ENCODE measurements at regions not wholly inside any gene's neighbourhood (a gene's known extent, or its start where the extent isn't known, plus 50 kb on each side); places are given as distances from the start of the nearest gene placed in this dataset.

DNA sequence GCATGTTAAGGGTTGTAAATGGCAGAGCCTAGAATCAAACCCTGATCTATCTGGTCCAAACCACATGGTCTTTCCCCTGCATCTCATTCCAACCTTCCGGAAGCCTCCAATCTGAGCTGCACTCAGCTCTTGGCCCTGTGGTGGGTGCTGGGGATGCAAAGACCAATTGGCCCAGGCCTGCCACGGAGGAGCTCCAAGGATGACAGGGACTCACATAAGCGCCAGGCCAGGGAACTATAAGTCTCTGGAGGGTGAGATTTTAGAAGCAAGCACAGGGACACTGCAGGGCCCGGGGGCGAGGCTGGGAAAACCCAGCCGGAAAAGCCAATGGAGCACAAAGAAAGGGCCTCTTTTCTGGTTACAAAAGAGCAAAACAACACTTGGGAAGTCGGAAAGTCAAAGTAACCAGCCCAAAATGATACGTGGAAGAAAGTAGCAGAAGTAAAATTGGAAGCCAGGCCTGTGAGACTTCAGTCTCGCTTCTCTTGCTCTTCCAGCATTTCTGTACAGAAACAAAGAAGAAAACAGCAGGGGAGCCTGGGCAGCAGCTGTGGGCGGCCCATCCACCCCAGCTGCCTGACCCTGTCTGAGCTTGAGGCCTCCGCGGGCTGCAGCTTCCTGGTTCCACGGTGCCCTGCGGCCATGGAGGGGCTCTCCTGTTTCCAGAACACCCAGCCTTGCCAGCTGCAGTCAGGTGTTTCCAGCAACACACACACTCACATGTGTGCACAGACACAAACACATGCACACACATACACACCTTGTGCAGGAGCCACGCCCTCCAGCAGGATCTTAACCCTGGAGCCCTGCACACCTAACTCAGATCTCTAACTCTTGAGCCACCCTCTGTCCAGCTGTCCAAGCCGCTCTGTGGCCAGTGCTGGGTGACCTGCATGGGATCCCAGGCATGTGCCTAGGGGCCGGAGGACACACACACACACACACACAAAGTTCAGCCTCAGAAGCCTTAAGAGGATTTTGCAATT lies 178.2 kb downstream of the BCL11B start:
- in situ Hi-C loops (cut with MboI; ENCODE audit: low sequenced_read_pairs): no loop called here

DNA sequence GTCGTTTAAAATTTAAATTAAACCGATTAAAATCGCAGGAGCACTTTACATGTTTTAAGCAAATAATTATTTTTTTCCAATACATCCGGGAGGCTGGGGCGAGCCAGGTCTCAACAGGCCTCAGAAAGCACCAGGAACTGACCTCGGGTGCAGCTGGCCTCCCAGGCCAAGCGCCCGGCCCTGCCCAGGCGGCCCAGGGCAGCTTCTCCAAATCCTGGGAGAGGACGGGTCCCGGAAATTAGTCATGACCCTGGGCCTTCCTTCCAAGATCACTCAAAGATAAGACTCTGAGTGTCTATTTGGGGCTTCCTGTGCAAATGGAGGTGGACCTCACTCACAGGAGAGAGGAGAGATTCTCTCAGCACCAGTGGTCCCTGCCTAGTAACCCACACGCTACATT lies 177.1 kb downstream of the BCL11B start:
- in situ Hi-C loops (cut with MboI; ENCODE audit: low sequenced_read_pairs): no loop called here

DNA sequence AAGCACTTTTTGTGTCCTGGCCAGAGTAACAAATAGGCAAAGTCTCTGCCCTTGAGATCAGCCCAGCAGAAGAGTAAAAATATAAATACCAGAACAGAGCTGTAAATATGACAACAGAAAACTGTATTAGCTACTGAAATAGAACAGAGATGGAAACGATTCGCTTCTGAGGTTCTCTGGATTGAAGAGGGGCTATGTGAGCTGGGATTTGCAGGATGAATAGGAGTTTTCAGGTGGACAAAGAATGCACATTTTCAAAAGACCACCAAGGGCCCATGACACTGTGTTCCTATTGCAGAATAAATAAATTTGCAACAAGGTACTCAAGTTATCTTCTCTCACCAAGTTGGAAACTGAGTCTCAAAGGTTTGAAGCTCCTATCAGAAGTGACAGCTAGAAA lies 176.6 kb downstream of the BCL11B start:
- in situ Hi-C loops (cut with MboI; ENCODE audit: low sequenced_read_pairs): no loop called here

DNA sequence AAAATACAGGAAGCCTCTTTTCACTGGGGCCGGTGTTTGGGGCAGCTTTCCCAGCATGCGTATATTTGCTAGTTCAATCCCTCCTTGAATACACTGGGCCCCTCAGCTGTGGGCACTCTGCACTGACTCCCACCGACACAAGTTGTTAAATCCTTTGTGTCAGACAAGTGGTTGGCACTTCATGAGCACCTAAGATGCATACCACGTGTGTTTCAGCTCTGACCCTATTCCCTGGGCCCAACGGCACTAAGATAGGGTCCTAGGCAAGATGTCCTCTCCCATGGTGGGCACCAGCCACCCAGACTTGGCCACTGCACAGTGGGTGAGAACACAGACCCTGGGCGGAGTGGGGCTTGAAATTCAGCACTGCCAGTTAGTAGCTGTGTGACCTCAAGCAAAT lies 173.8 kb downstream of the BCL11B start:
- in situ Hi-C loops (cut with MboI; ENCODE audit: low sequenced_read_pairs): no loop called here

DNA sequence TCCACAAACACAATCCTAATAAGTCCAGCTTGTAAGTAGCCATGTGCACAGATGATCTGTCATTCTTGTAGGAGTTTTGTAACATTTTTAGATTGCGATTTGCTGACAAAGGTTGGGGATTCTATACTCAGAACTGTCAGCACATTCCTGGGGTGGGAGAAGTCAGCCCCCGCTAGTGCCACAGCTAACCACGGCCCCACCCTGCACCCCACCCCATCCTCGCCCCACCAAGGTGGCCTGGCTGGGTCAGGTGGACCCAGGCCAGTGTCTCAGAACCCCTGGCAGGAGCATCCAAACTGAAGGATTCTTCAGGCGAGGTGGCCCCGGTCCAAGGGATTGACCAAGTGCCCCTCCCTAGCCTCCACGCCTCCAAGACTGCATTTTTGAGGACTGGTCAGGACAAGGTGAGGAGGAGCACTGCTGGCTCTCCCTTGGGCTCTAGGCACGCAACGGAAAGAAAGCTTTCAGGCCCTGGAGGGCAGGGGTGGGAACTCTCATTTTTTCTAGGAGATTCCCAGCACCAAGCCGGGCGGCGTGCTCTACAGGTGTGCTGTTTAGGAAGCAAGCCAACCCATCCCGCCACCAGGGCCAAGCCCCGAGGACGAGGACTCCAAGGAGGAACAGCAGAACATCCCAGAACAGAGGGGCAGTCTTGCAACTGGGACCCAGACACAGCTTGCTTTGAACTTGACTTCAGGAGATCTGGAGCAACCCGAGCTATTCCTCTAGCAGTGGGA lies 172.8 kb downstream of the BCL11B start:
- in situ Hi-C loops (cut with MboI; ENCODE audit: low sequenced_read_pairs): no loop called here

DNA sequence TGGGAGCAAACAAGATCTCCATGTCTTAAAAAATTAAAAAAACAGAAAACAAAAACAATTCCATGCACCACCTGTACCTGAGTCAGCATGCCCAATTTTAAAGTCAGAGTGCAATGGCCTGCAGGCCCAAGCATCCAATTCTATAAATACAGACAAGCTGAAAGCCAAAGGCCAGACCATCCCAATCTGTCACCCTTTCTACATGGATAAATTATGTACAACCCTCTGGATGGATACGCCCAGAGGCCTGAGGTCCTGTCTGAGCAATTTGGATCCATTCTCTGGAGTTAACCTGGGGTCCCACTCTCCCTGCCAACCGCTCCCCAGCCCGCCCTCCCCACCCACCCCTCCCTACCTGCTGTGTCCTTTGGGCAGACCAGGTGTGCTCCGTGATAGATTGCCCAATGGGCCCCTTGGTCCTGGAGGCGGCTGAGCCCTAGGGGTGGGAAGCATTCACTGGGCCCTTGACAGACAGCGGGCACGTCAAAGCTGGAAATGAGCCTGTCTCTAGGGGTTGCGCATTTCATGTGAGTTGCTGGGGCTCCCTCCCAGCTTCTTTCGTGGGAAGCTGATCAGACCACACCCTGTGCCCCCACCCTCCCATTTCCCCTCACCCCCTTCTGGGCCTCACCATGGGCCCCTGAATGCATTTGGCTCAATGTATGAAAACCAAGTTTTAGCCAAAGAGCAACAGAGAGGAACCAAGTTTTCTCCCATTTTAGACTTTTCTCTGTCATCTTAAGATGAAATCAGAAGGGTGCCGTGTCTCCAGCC lies 171.3 kb downstream of the BCL11B start:
- in situ Hi-C loops (cut with MboI; ENCODE audit: low sequenced_read_pairs): no loop called here

DNA sequence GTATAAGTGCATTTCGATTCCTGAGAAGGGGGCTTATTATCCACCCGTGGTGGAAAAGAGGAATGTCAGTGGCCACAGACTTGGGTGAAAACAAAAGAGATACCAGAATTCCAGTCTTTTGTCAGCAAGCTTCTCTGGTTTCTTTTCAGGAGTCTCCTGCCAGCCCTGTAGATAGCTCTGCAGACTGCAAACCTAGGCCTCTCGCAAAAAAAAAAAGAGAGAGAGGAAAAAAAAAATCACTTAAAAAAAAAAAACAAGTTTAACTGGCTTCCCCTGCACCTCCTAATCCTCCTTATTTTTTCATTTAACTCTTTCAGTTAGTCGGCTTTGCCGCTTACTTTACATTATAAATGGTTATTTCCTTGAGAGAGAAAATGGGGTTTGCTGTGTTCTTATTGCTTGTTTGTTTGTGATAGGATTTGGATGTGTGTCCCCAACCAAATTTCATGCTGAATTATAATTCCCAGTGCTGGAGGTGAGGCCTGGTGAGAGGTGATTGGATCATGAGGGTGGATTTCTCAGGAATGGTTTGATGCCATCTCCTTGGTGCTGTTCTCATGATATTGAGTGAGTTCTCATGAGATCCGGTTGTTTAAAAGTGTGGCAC lies 170.0 kb downstream of the BCL11B start:
- in situ Hi-C loops (cut with MboI; ENCODE audit: low sequenced_read_pairs): no loop called here

DNA sequence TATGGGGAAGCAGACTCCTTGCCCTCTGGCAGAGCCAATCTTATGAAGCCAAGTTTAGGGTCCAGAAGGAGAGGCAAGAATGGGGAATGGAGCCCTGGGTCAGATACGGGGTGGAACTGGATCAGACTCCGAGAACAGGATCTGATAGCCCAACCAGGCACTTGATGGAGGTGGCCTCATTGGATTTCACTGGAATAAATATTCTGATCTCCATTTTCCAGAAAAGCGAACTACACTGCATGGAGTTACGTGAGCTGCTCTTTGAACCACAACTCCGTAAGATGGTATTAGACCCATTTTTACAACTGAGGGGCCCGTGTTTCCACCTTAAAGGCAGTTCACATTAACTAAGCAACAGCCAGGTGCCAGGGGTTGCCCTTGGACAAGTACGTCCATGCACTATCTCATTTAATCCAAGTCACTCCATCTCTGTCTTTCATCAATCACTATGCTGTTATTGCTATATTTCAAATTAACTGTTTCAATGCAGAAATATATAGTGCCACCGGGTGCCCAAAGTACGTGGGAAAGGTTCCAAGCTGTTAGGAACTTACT lies 155.2 kb downstream of the BCL11B start:
- in situ Hi-C loops (cut with MboI; ENCODE audit: low sequenced_read_pairs): no loop called here

DNA sequence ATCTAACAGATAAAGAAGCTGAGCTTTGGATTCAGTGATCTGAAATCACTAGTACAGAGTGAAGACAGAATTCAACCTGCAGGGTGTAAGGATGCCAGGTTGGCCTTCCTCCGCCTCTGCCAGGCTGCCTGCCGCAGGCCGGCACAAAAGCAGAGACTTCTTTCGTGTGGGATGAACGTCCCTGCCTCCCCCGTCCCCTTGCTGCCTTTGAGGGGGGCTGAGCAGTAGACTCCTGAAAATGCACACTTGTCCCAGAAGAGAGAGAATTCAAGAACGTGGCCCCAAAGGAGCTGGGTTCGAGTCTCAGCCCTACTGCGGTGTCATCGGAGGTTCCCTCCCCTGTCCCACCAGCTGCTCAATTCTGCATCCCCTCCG lies 154.3 kb downstream of the BCL11B start:
- in situ Hi-C loops (cut with MboI; ENCODE audit: low sequenced_read_pairs): no loop called here

DNA sequence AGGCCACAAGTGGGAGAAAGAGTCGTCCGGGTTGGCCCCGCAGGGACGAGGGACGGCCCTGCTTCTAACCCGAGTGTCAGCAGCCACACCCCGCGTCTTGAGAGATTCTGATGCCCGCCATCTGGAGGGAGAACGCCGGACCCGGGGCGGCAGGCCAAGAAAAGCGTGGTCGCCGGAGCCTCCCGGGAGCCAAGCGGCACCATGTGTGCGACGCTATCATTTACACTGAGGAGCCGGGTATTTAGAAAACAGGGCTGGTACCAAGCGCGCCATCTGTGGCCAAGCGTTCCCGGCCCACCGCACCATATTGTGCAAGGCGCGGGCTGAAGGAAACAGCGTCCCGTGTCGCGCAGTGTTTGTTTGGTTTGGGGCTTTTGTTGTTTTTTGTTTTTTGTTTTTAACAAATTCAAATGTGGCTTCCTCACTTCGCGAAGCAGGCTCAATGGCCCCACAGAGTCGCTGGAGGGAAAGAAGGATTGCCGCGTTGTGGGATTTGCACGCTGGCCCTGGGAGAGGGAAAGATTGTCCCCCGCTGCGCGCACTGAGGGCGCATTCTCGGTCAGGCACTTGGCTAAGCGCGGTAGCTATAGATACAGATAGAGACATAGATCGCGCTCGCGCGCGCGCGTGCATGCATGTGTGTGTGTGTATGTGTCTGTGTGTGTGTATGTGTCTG lies 153.8 kb downstream of the BCL11B start:
- in situ Hi-C loops (cut with MboI; ENCODE audit: low sequenced_read_pairs): no loop called here

DNA sequence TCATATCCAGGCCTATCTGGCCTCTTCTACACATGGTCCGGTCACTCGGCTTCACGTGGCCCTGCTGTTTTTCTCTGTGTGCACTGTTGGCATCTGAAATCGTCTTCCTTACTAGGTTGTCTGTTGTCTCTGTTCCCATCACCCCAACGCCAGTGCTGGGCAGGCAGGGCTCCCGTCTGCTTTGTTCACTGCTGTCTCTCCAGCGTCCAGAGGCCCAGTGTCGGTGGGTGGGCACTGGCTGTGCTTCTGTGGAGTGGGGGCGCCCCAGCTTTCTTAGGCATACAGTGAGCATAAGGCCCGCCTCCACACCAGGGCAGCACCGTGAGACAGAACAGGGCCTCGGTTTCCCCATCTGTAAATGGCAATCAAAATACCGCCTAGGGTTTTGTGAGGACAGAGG lies 153.1 kb downstream of the BCL11B start:
- in situ Hi-C loops (cut with MboI; ENCODE audit: low sequenced_read_pairs): no loop called here

Data from HL-60/S4 (cell line).